Spleen (tissue), 7 donors: ENCODE measurements at regions not wholly inside any gene's neighbourhood (a gene's known extent, or its start where the extent isn't known, plus 50 kb on each side); places are given as distances from the start of the nearest gene placed in this dataset.

Experiments used
- CTCF ChIP-seq, 11 experiments: fragments of 200-600 bp in 7 of 11; fragments of 450-650 bp in 4 of 11; sonication (generic) in 4 of 11; IDR thresholded peaks in 8 of 11; conservative IDR thresholded peaks in 3 of 11; 1 replicate in 7 of 11; 2 replicates in 4 of 11; pipeline versions ENCODE4 v1.4.0 to v1.8.0; 2016 to 2021; ENCODE audit warnings: antibody characterized with exemption in 11 of 11, inconsistent platforms in 4 of 11, mild to moderate bottlenecking in 1 of 11
- POLR2A ChIP-seq, 3 donors: fragments of 450-650 bp; IDR thresholded peaks; one replicate each; pipeline ENCODE4 v1.5.1; 2017; ENCODE audit warnings: antibody characterized with exemption in 3 of 3, mild to moderate bottlenecking in 1 of 3
- POLR2AphosphoS5 ChIP-seq, 3 donors: sonication (generic); formaldehyde crosslinking; IDR thresholded peaks; one replicate each; pipeline ENCODE4 v1.5.1; 2017; ENCODE audit warnings: antibody characterized with exemption in 3 of 3
- donor health status: DM: no; HTN: no; CAD: no; lungs with moderate emphysema.
- donor health status: DM: no; HTN: no; CAD: no.
- donor health status: DM: no; HTN: no; CAD: no.

- no peak for TF ChIP-seq POLR2AphosphoS5 (IDR thresholded peaks at IDR 0.05)
- no peak for TF ChIP-seq CTCF (IDR thresholded peaks at IDR 0.05 in 8 of 11, conservative IDR thresholded peaks at IDR 0.05 in 3 of 11)
- no peak for TF ChIP-seq POLR2A (IDR thresholded peaks at IDR 0.05)
These were observed 184.2 kb downstream of the BLID start for GRCh38 chr11:121931748-121932352.
